Endothelial cell of umbilical vein (primary cell): ENCODE measurements at regions not wholly inside any gene's neighbourhood (a gene's known extent, or its start where the extent isn't known, plus 50 kb on each side); places are given as distances from the start of the nearest gene placed in this dataset.

ENCODE experiments used
- BruUV-seq: library from RNA; stranded (reverse); fragments of 400-500 nt; replicated peaks from 2 replicates; lab custom pipeline; 2021; lab: Mats Ljungman, UMichigan
- CTCF ChIA-PET: fragments of 300-600, 350-600 bp; sonication (Branson Sonifier 250); formaldehyde crosslinking; loops from one replicate; lab custom pipeline; 2021; ENCODE audit warnings: antibody characterized with exemption, inconsistent platforms; lab: Charles Lee
- POLR2A ChIA-PET: fragments of 300-600, 350-600 bp; sonication (Branson Sonifier 250); formaldehyde crosslinking; loops from one replicate; lab custom pipeline; 2021; ENCODE audit warnings: antibody characterized with exemption, inconsistent platforms; lab: Charles Lee
- DNase-seq: peaks from one replicate; pipeline ENCODE4 v3.0.0-alpha.2; 2011; ENCODE audit warnings: low read depth, low spot score
- FAIRE-seq: peaks from 2 replicates; lab custom pipeline; 2011; peaks lifted over from hg19 to GRCh38; lab: Jason Lieb, UNC
- H2AFZ ChIP-seq: 2 replicates; pipeline ENCODE4 v1.6.0; 2012; ENCODE audit warnings: low read depth, low read length, control low read depth, inconsistent platforms
- H3K27ac ChIP-seq: 2 replicates; pipeline ENCODE4 v1.5.1; 2011; ENCODE audit warnings: low read depth, mild to moderate bottlenecking, control low read depth, low read length, moderate library complexity; ENCODE audit not compliant: insufficient read depth
- H3K27me3 ChIP-seq, 2 experiments: 2 replicates each; pipeline versions ENCODE4 v1.6.0 to v1.6.1; 2011; ENCODE audit warnings: low read length in 2 of 2, mixed read lengths in 1 of 2; ENCODE audit not compliant: control insufficient read depth in 2 of 2, insufficient read depth in 2 of 2
- H3K36me3 ChIP-seq, 2 experiments: 2 replicates in 1 of 2; 3 replicates in 1 of 2; pipeline ENCODE4 v1.5.1; 2011; ENCODE audit warnings: low read length in 2 of 2, mild to moderate bottlenecking in 1 of 2, moderate library complexity in 1 of 2; ENCODE audit not compliant: control insufficient read depth in 2 of 2, insufficient read depth in 2 of 2; ENCODE audit errors: extremely low read depth in 1 of 2
- H3K4me1 ChIP-seq: 3 replicates; pipeline ENCODE4 v1.5.1; 2011; ENCODE audit warnings: mild to moderate bottlenecking, low read length; ENCODE audit not compliant: control insufficient read depth, insufficient read depth; ENCODE audit errors: extremely low read depth
- H3K4me2 ChIP-seq: 2 replicates; pipeline ENCODE4 v1.6.1; 2011; ENCODE audit warnings: low read length, control low read depth, mixed read lengths; ENCODE audit not compliant: insufficient read depth
- H3K4me3 ChIP-seq, 3 experiments: fragments of 200-600 bp in 1 of 3; sonication (generic), shearing (Covaris generic) in 1 of 3; replicated peaks in 1 of 3; 2 replicates each; pipeline ENCODE4 v1.5.1; 2011 to 2016; ENCODE audit warnings: control low read depth in 3 of 3, low read length in 3 of 3, mild to moderate bottlenecking in 2 of 3, inconsistent platforms in 1 of 3, low read depth in 1 of 3, moderate library complexity in 1 of 3; ENCODE audit not compliant: insufficient read depth in 1 of 3
- H3K79me2 ChIP-seq: 2 replicates; pipeline ENCODE4 v1.6.0; 2012; ENCODE audit warnings: low read length, inconsistent platforms; ENCODE audit not compliant: control insufficient read depth, insufficient read depth
- H3K9ac ChIP-seq: replicated peaks from 2 replicates; pipeline ENCODE3; 2011; ENCODE audit warnings: low read length, control low read depth; ENCODE audit not compliant: insufficient read depth; ENCODE audit errors: extremely low read depth
- H3K9me1 ChIP-seq: replicated peaks from 3 replicates; pipeline ENCODE4 v1.6.0; 2011; ENCODE audit warnings: mild to moderate bottlenecking, low read length; ENCODE audit not compliant: control insufficient read depth, insufficient read depth; ENCODE audit errors: extremely low read depth
- H3K9me3 ChIP-seq: replicated peaks from 2 replicates; pipeline ENCODE4 v1.5.1; 2012; ENCODE audit warnings: low read length, inconsistent platforms; ENCODE audit not compliant: control insufficient read depth, insufficient read depth
- H4K20me1 ChIP-seq: replicated peaks from 2 replicates; pipeline ENCODE3; 2011; ENCODE audit warnings: mild to moderate bottlenecking, low read length; ENCODE audit not compliant: control insufficient read depth, insufficient read depth; ENCODE audit errors: extremely low read depth
- EZH2 ChIP-seq: IDR thresholded peaks from 2 replicates; pipeline ENCODE4 v1.6.1; 2012; ENCODE audit warnings: borderline replicate concordance, low read depth, mild to moderate bottlenecking, moderate library complexity, low read length, inconsistent platforms; ENCODE audit not compliant: severe bottlenecking
- FOS ChIP-seq: IDR thresholded peaks from 2 replicates; pipeline ENCODE4 v1.6.1; 2011; ENCODE audit warnings: mild to moderate bottlenecking, low read length, moderate library complexity, borderline replicate concordance; ENCODE audit not compliant: insufficient read depth
- GATA2 ChIP-seq: IDR thresholded peaks from 2 replicates; pipeline ENCODE4 v1.7.0; 2011; ENCODE audit warnings: low read depth, mild to moderate bottlenecking, moderate library complexity, mixed read lengths, low read length; ENCODE audit not compliant: insufficient read length, insufficient read depth
- JUN ChIP-seq: IDR thresholded peaks from 2 replicates; pipeline ENCODE4 v1.6.1; 2011; ENCODE audit warnings: borderline replicate concordance, low read depth; ENCODE audit not compliant: insufficient read length, insufficient read depth
- MYC ChIP-seq: IDR thresholded peaks from one replicate; pipeline ENCODE4 v1.6.1; 2011; ENCODE audit warnings: mild to moderate bottlenecking, low read depth, low read length
- POLR2A ChIP-seq: IDR thresholded peaks from 2 replicates; pipeline ENCODE4 v1.6.1; 2012; ENCODE audit warnings: low read depth, mild to moderate bottlenecking, control low read depth, low read length
- POLR2AphosphoS5 ChIP-seq: IDR thresholded peaks from 2 replicates; pipeline ENCODE4 v1.6.1; 2012; ENCODE audit warnings: low read depth, mild to moderate bottlenecking, control low read depth, low read length, moderate library complexity; ENCODE audit not compliant: insufficient read depth
- dilution Hi-C: fragments of 300-500 bp; cut with MboI; formaldehyde crosslinking; loops from one replicate; pipeline ENCODE4 v1.15.0; 2019; ENCODE audit warnings: low sequenced_read_pairs; ENCODE audit not compliant: extremely low pct_ligation_motif_present
- intact Hi-C: fragments of 100-400 bp; cut with micrococcal nuclease; formaldehyde crosslinking; loops from one replicate; pipeline ENCODE4 v1.10.0; 2022
- TF ChIP-seq, protein P1 (sequence below), 2 donors: IDR thresholded peaks; 1 replicate in 1 of 2; 2 replicates in 1 of 2; pipeline ENCODE4 v1.5.1; 2011; ENCODE audit warnings: low read length in 2 of 2, mild to moderate bottlenecking in 2 of 2, moderate library complexity in 2 of 2, control low read depth in 1 of 2, inconsistent platforms in 1 of 2, low read depth in 1 of 2; ENCODE audit not compliant: insufficient read depth in 1 of 2; ENCODE audit errors: extremely low read depth in 1 of 2
- TF ChIP-seq, protein P2 (sequence below): IDR thresholded peaks from 2 replicates; pipeline ENCODE4 v1.6.1; 2011; ENCODE audit not compliant: insufficient read depth, insufficient read length

DNA sequence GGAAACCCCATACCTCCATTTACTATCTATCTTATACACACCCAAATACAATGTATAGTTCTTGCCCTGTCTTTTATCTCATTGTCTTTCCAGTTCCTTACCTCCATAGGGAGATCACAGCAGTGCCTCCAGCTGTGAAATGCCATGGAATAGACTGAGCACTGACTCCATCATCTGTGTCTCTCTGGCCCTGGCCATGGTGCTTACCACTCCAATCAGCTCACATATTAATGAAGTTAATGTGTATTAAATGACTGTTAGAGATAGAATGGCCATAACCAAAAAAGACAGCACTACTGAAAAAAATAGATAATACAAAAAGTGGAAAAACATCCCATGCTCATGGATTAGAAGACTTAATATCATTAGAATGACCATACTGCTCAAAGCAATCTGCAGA, 240.4 kb upstream of the SOX21 start:
- ChIA-PET POLR2A (no interaction called here), CTCF (interaction anchor here (1.0 kb wide), 1 partner anchor 19 kb away, joined by 3 read pairs; no protein-coding TSS in a partner anchor)
- H3K9me3 ChIP-seq, result no peaks in the 10 kb centered on the region
- no peaks in the 10 kb centered on the region for H3K36me3 ChIP-seq
- DNase-seq, result no peak
- no peaks in the 10 kb centered on the region for H3K4me1 ChIP-seq
- H3K79me2 ChIP-seq, result no peaks in the 10 kb centered on the region
- no peak overlapping the region for H3K27ac ChIP-seq
- no peak overlapping the region for H2AFZ ChIP-seq
- no peaks in the 10 kb centered on the region for H4K20me1 ChIP-seq
- no peak for FAIRE-seq
- no peaks in the 10 kb centered on the region for H3K9me1 ChIP-seq
- H3K4me2 ChIP-seq, result no peak overlapping the region
- no peak overlapping the region for H3K9ac ChIP-seq
- intact Hi-C loops (no loop called here), dilution Hi-C loops (no loop called here)
- H3K27me3 ChIP-seq, result peaks cover 9 to 12% of the 10 kb centered on the region in 2 experiments
- H3K4me3 ChIP-seq, result no peak overlapping the region
- TF ChIP-seq FOS, result no peak
- TF ChIP-seq JUN, result no peak
- BruUV-seq, result no TSS peak

DNA sequence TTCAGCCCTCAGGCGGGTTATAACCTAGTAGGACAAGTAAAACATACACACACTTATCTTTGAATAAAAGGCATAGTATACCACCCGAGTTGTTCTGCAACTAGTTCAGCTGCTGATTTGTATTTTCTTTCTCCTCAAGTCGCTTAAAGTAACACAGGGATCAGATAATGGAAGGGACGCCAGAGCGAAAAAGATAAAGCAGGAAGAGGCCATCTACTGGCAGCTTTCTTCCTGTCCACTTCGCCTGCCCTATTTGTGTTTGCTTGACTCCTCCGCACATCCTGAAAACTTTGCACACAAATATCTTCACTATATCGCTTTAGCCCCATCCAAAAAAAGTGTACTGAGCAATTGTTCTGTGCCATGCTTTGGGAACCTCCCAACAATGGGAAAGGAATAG, 238.0 kb upstream of the SOX21 start:
- TF ChIP-seq FOS (no peak), JUN (no peak), GATA2 (no peak), EZH2 (no peak), MYC (no peak), POLR2A (no peak), POLR2AphosphoS5 (no peak)
- TF ChIP-seq, protein P1, sequence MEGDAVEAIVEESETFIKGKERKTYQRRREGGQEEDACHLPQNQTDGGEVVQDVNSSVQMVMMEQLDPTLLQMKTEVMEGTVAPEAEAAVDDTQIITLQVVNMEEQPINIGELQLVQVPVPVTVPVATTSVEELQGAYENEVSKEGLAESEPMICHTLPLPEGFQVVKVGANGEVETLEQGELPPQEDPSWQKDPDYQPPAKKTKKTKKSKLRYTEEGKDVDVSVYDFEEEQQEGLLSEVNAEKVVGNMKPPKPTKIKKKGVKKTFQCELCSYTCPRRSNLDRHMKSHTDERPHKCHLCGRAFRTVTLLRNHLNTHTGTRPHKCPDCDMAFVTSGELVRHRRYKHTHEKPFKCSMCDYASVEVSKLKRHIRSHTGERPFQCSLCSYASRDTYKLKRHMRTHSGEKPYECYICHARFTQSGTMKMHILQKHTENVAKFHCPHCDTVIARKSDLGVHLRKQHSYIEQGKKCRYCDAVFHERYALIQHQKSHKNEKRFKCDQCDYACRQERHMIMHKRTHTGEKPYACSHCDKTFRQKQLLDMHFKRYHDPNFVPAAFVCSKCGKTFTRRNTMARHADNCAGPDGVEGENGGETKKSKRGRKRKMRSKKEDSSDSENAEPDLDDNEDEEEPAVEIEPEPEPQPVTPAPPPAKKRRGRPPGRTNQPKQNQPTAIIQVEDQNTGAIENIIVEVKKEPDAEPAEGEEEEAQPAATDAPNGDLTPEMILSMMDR (IDR thresholded peaks at IDR 0.05; ENCODE audit: extremely low read depth in 1 of 2, insufficient read depth in 1 of 2, low read depth in 1 of 2, low read length in 2 of 2), result no peak
- TF ChIP-seq, protein P2, sequence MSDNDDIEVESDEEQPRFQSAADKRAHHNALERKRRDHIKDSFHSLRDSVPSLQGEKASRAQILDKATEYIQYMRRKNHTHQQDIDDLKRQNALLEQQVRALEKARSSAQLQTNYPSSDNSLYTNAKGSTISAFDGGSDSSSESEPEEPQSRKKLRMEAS, result no peak
- Histone ChIP-seq H3K9ac (no peak overlapping the region), H2AFZ (no peak overlapping the region), H3K4me1 (no peaks in the 10 kb centered on the region), H3K4me2 (no peak overlapping the region), H3K4me3 (no peak overlapping the region), H3K27ac (no peak overlapping the region), H3K27me3 (peaks cover 5 to 16% of the 10 kb centered on the region in 2 experiments), H4K20me1 (no peaks in the 10 kb centered on the region), H3K36me3 (no peaks in the 10 kb centered on the region), H3K9me3 (no peaks in the 10 kb centered on the region), H3K79me2 (no peaks in the 10 kb centered on the region), H3K9me1 (no peaks in the 10 kb centered on the region)
- BruUV-seq, result no TSS peak
- intact Hi-C loops, result no loop called here
- dilution Hi-C loops, result no loop called here
- CTCF ChIA-PET, result interaction anchor here (0.9 kb wide), 1 partner anchor 205 kb away, joined by 4 read pairs; no protein-coding TSS in a partner anchor
- POLR2A ChIA-PET, result no interaction called here
- FAIRE-seq, result no peak
- no peak for DNase-seq
